GM13977 (cell line): ENCODE measurements at regions not wholly inside any gene's neighbourhood (a gene's known extent, or its start where the extent isn't known, plus 50 kb on each side); places are given as distances from the start of the nearest gene placed in this dataset.

Experiments used
- DNase-seq: peaks from one replicate; pipeline ENCODE4 v3.0.0; 2012; ENCODE audit warnings: low spot score
- CTCF ChIP-seq: IDR thresholded peaks from 2 replicates; pipeline ENCODE4 v1.5.1; 2012; ENCODE audit warnings: mild to moderate bottlenecking, control low read depth; ENCODE audit not compliant: insufficient read depth; ENCODE audit errors: extremely low read depth, missing control alignments
- in situ Hi-C: fragments of 300-500 bp; cut with MboI; formaldehyde crosslinking; loops from one replicate; pipeline ENCODE4 v1.12.0; 2022; ENCODE audit warnings: low sequenced_read_pairs, low pct_unique_long_range_greater_than_20kb, mixed read lengths, inconsistent platforms; ENCODE audit not compliant: unreplicated experiment

- in situ Hi-C loops: no loop called here
- no peak for DNase-seq
- TF ChIP-seq CTCF: no peak
Measured at GRCh38 chr5:122561209-122561608, 213.7 kb upstream of the SNX2 start.

GRCh38 chr5:122565331-122565730 lies 209.5 kb upstream of the SNX2 start:
- DNase-seq: no peak
- no peak for TF ChIP-seq CTCF
- in situ Hi-C loops: no loop called here

GRCh38 chr5:122576256-122577016 lies 198.4 kb upstream of the SNX2 start:
- TF ChIP-seq CTCF: no peak
- no peak for DNase-seq
- in situ Hi-C loops: no loop called here

GRCh38 chr5:122581629-122582028 lies 193.3 kb upstream of the SNX2 start:
- in situ Hi-C loops: no loop called here
- no peak for TF ChIP-seq CTCF
- no peak for DNase-seq

- in situ Hi-C loops: no loop called here
- TF ChIP-seq CTCF: no peak
- DNase-seq: no peak
Measured at GRCh38 chr5:122584411-122585300, 190.2 kb upstream of the SNX2 start.

- no peak for DNase-seq
- in situ Hi-C loops: no loop called here
- TF ChIP-seq CTCF: no peak
Measured at GRCh38 chr5:122585371-122585770, 189.5 kb upstream of the SNX2 start.
